ENCODE measurements at regions not wholly inside any gene's neighbourhood (a gene's known extent, or its start where the extent isn't known, plus 50 kb on each side); places are given as distances from the start of the nearest gene placed in this dataset.
"Not testable (repeated sequence)": the region's sequence is repeated elsewhere in the genome, so short reads cannot be mapped to it uniquely, and the experiment has no call there.

DNA sequence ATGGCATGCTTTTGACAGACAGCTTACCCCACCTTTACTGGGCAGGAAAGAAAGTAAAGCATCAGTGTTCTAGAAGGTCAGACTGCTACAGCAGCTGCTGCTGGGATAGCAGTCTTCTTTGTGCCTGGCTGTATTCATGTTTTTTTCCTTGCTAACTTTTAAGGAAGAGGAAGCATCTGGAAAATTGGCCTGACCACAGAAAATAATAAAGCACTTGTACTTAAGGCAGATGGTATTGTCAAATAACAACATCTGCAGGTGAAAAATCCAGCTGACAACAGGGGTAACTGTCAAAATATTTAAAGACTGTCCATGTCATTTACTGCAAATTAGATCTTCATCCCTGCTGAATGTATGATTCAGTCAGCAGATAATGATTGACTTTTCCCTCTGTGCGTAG lies 229.0 kb downstream of the OXSM start:
- no peaks in the 10 kb centered on the region for H3K4me1 ChIP-seq (ENCODE audit: control insufficient read depth in 2 of 2, insufficient read depth in 2 of 2, low read length in 1 of 2)

DNA sequence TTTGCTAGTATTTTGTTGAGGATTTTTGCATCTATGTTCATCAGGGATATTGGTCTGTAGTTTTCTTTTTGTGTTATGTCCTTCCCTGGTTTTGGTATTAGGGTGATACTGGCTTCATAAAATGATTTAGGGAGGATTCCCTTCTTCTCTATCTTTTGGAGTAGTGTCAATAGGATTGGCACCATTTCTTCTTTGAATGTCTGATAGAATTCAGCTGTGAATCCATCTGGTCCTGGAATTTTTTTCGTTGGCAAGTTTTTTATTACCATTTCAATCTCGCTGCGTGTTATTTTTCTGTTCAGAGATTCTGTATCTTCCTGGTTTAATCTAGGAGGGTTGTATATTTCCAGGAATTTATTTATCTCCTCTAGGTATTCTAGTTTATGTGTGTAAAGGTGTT lies 234.3 kb downstream of the OXSM start:
- H3K27me3 ChIP-seq (ENCODE audit: control insufficient read depth in 1 of 2, insufficient read depth in 2 of 2, low read length in 2 of 2); H3K4me1 ChIP-seq (ENCODE audit: control insufficient read depth in 2 of 2, insufficient read depth in 2 of 2, low read length in 1 of 2); H3K27ac ChIP-seq (ENCODE audit: low read depth in 2 of 2, low read length in 1 of 2); H3K4me3 ChIP-seq (ENCODE audit: low read depth in 1 of 2, low read length in 2 of 2); H3K9me3 ChIP-seq (ENCODE audit: control insufficient read depth in 2 of 2, insufficient read depth in 1 of 2, low read depth in 1 of 2, low read length in 1 of 2); H3K36me3 ChIP-seq (ENCODE audit: control insufficient read depth in 2 of 2, insufficient read depth in 2 of 2, low read length in 1 of 2): not testable (repeated sequence)
- WGBS, 2 donors: 84 to 92% methylated on average over 3 of the region's 3 CpGs

More for the DNA sequence above, 229.0 kb downstream of the OXSM start:
- no peak overlapping the region for H3K4me3 ChIP-seq (ENCODE audit: low read depth in 1 of 2, low read length in 2 of 2)
- no peaks in the 10 kb centered on the region for H3K27me3 ChIP-seq (ENCODE audit: control insufficient read depth in 1 of 2, insufficient read depth in 2 of 2, low read length in 2 of 2)
- H3K36me3 ChIP-seq (ENCODE audit: control insufficient read depth in 2 of 2, insufficient read depth in 2 of 2, low read length in 1 of 2): no peaks in the 10 kb centered on the region
- no peaks in the 10 kb centered on the region for H3K9me3 ChIP-seq (ENCODE audit: control insufficient read depth in 2 of 2, insufficient read depth in 1 of 2, low read depth in 1 of 2, low read length in 1 of 2)
- H3K27ac ChIP-seq (ENCODE audit: low read depth in 2 of 2, low read length in 1 of 2): no peak overlapping the region
- 86 to 90% methylated on average over 1 of the region's 1 CpG for WGBS, 2 donors

DNA sequence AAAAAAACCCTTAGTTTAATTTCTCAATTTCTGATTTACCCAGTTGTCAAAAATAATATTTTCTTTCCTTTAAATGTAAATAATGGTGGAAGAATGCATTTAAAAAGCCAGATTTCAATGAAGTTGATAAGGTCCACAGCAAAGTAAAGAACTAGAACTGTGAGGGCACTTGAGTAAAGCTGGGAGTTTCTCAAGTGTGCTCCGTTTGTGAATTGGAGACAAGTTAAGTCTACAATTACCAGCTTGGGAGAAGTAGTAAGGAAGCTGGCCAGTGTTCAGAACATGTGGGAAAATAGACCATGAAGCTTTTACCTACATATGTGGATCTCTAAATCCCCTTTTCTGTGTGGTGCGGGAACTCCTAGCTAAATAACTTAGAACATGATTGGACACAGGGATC lies 239.4 kb downstream of the OXSM start:
- no peaks in the 10 kb centered on the region for H3K4me1 ChIP-seq (ENCODE audit: control insufficient read depth in 2 of 2, insufficient read depth in 2 of 2, low read length in 1 of 2)
- no peaks in the 10 kb centered on the region for H3K36me3 ChIP-seq (ENCODE audit: control insufficient read depth in 2 of 2, insufficient read depth in 2 of 2, low read length in 1 of 2)
- H3K27me3 ChIP-seq (ENCODE audit: control insufficient read depth in 1 of 2, insufficient read depth in 2 of 2, low read length in 2 of 2): no peaks in the 10 kb centered on the region
- 74 to 84% methylated on average over 2 of the region's 2 CpGs for WGBS, 2 donors
- no peak overlapping the region for H3K4me3 ChIP-seq (ENCODE audit: low read depth in 1 of 2, low read length in 2 of 2)
- H3K9me3 ChIP-seq (ENCODE audit: control insufficient read depth in 2 of 2, insufficient read depth in 1 of 2, low read depth in 1 of 2, low read length in 1 of 2): peaks cover 0 to 4% of the 10 kb centered on the region in 2 donors
- no peak overlapping the region for H3K27ac ChIP-seq (ENCODE audit: low read depth in 2 of 2, low read length in 1 of 2)

DNA sequence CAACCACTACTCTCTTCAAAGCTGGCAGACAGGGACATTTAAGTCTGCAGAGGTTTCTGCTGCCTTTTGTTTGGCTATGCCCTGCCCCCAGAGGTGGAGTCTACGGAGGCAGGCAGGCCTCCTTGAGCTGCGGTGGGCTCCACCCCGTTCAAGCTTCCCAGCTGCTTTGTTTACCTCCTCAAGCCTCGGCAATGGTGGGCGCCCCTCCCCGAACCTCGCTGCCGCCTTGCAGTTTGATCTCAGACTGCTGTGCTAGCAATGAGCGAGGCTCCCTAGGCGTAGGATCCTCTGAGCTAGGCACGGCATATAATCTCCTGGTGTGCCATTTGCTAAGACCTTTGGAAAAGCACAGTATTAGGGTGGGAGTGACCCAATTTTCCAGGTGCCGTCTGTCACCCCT lies 252.2 kb downstream of the OXSM start:
- H3K9me3 ChIP-seq (ENCODE audit: control insufficient read depth in 2 of 2, insufficient read depth in 1 of 2, low read depth in 1 of 2, low read length in 1 of 2); H3K4me1 ChIP-seq (ENCODE audit: control insufficient read depth in 2 of 2, insufficient read depth in 2 of 2, low read length in 1 of 2); H3K36me3 ChIP-seq (ENCODE audit: control insufficient read depth in 2 of 2, insufficient read depth in 2 of 2, low read length in 1 of 2); H3K4me3 ChIP-seq (ENCODE audit: low read depth in 1 of 2, low read length in 2 of 2); H3K27ac ChIP-seq (ENCODE audit: low read depth in 2 of 2, low read length in 1 of 2); H3K27me3 ChIP-seq (ENCODE audit: control insufficient read depth in 1 of 2, insufficient read depth in 2 of 2, low read length in 2 of 2): not testable (repeated sequence)
- 86 to 93% methylated on average over 12 of the region's 12 CpGs for WGBS, 2 donors

DNA sequence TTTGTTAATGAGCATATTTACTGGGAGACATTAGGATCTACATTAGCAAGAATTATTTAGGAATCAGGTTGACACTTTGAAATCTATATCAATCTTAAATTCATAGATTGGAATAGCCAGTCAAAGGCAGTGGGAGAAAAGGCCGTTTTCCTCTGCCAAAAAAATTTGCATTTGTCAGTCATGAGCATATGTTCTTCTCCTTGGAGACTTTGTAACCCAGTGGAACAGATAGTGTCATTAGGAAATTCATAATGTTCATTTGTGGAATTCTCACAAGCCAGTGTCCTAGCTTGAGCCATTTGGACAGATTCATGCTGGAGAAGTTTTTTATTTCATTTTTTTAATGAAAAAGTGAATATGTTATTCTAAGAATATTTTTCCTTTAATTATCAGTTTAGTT lies 260.1 kb downstream of the OXSM start:
- H3K27ac ChIP-seq (ENCODE audit: low read depth in 2 of 2, low read length in 1 of 2): no peak overlapping the region
- H3K27me3 ChIP-seq (ENCODE audit: control insufficient read depth in 1 of 2, insufficient read depth in 2 of 2, low read length in 2 of 2): no peaks in the 10 kb centered on the region
- no peaks in the 10 kb centered on the region for H3K36me3 ChIP-seq (ENCODE audit: control insufficient read depth in 2 of 2, insufficient read depth in 2 of 2, low read length in 1 of 2)
- H3K4me3 ChIP-seq (ENCODE audit: low read depth in 1 of 2, low read length in 2 of 2): no peak overlapping the region
- WGBS, 2 donors: 29 to 41% methylated on average over 1 of the region's 1 CpG
- no peaks in the 10 kb centered on the region for H3K4me1 ChIP-seq (ENCODE audit: control insufficient read depth in 2 of 2, insufficient read depth in 2 of 2, low read length in 1 of 2)
- no peaks in the 10 kb centered on the region for H3K9me3 ChIP-seq (ENCODE audit: control insufficient read depth in 2 of 2, insufficient read depth in 1 of 2, low read depth in 1 of 2, low read length in 1 of 2)

DNA sequence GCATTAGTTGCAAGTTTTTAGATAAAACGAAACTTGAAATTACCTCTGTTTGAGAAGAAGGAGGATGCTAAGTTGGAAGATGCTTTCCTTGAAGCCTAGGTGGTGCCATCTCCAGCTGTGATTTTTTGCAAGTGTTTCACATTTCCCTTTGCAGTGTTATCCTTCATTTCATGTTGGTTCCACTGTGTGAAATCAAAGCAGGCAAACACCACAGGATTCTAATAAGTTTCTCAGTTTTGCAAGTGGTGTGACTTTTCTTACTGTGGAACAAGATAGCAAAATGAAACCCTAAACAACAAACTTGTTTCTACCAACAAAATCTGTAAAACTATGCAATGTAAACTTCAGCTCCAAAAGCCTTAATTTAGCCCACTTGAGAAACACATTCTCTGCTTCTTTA lies 260.9 kb downstream of the OXSM start:
- no peaks in the 10 kb centered on the region for H3K4me1 ChIP-seq (ENCODE audit: control insufficient read depth in 2 of 2, insufficient read depth in 2 of 2, low read length in 1 of 2)
- no peaks in the 10 kb centered on the region for H3K27me3 ChIP-seq (ENCODE audit: control insufficient read depth in 1 of 2, insufficient read depth in 2 of 2, low read length in 2 of 2)
- whole genome bisulfite sequencing, 2 donors: 55 to 68% methylated on average over 1 of the region's 1 CpG
- no peak overlapping the region for H3K4me3 ChIP-seq (ENCODE audit: low read depth in 1 of 2, low read length in 2 of 2)
- H3K27ac ChIP-seq (ENCODE audit: low read depth in 2 of 2, low read length in 1 of 2): no peak overlapping the region
- no peaks in the 10 kb centered on the region for H3K9me3 ChIP-seq (ENCODE audit: control insufficient read depth in 2 of 2, insufficient read depth in 1 of 2, low read depth in 1 of 2, low read length in 1 of 2)
- H3K36me3 ChIP-seq (ENCODE audit: control insufficient read depth in 2 of 2, insufficient read depth in 2 of 2, low read length in 1 of 2): no peaks in the 10 kb centered on the region

DNA sequence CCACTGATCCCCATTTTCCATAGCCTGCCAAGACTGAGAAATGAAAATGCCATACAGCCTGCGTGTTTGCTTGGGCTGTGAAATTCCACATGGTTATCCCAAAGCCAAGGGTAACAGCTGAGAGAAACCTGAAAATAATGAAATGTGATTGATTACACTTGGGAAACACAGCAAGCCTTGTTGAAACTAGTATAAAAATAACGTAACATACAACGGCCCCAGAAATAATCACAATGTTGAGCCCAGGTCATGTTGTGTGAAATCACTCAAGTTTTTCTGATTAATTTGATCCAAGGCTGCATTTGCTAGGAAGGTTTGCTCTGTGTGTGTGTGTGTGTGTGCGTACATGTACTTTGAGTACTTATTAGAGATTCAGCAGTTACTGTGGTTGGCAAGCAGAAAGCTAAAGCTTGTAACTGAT lies 269.0 kb downstream of the OXSM start:
- WGBS, 2 donors: 43 to 45% methylated on average over 4 of the region's 4 CpGs

DNA sequence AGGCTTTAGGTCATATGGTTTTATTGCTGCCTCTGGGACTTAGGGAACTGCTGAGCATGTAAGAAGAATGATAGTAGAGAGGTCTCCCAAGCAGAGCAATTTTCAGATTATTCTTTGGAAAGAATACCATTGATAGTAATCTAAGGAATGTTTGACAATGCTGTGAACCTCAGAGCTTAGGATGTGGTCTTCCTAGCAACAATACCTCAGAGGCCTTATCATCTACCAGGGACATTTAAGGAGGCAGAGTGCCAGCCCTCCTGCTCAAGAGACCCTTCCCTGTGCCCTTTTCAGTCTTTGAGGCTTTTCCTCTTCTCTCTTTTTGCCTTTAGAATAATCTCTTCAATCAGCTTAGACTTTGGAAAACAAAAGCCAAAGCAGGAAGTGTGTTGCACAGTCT lies 272.1 kb downstream of the OXSM start:
- H3K4me3 ChIP-seq (ENCODE audit: low read depth in 1 of 2, low read length in 2 of 2): no peak overlapping the region
- H3K9me3 ChIP-seq (ENCODE audit: control insufficient read depth in 2 of 2, insufficient read depth in 1 of 2, low read depth in 1 of 2, low read length in 1 of 2): no peaks in the 10 kb centered on the region
- H3K27me3 ChIP-seq (ENCODE audit: control insufficient read depth in 1 of 2, insufficient read depth in 2 of 2, low read length in 2 of 2): no peaks in the 10 kb centered on the region

More for the DNA sequence above, 269.0 kb downstream of the OXSM start:
- Histone ChIP-seq H3K27me3 (ENCODE audit: control insufficient read depth in 1 of 2, insufficient read depth in 2 of 2, low read length in 2 of 2) (no peaks in the 10 kb centered on the region), H3K36me3 (ENCODE audit: control insufficient read depth in 2 of 2, insufficient read depth in 2 of 2, low read length in 1 of 2) (no peaks in the 10 kb centered on the region), H3K4me1 (ENCODE audit: control insufficient read depth in 2 of 2, insufficient read depth in 2 of 2, low read length in 1 of 2) (no peaks in the 10 kb centered on the region), H3K27ac (ENCODE audit: low read depth in 2 of 2, low read length in 1 of 2) (no peak overlapping the region), H3K9me3 (ENCODE audit: control insufficient read depth in 2 of 2, insufficient read depth in 1 of 2, low read depth in 1 of 2, low read length in 1 of 2) (no peaks in the 10 kb centered on the region), H3K4me3 (ENCODE audit: low read depth in 1 of 2, low read length in 2 of 2) (no peak overlapping the region)

DNA sequence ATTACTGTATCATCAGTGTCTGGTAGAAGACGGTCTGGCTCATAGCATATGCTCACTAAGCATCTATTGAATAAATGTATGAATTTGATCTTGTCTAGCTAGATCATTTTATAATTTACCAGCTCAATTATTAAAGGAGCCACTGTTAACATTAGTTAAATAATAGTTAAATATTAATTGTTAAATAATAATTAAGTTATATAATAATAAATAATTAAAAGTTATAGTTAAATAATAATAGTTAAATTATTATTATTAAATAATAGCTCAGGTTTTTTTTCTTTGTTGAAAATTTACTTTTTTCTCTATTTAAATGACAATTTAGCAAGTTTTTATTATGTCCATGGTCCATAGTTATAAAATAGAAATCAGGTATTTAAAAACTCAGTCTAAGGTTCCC lies 274.4 kb downstream of the OXSM start:
- Histone ChIP-seq H3K36me3 (ENCODE audit: control insufficient read depth in 2 of 2, insufficient read depth in 2 of 2, low read length in 1 of 2) (no peaks in the 10 kb centered on the region), H3K4me1 (ENCODE audit: control insufficient read depth in 2 of 2, insufficient read depth in 2 of 2, low read length in 1 of 2) (no peaks in the 10 kb centered on the region), H3K9me3 (ENCODE audit: control insufficient read depth in 2 of 2, insufficient read depth in 1 of 2, low read depth in 1 of 2, low read length in 1 of 2) (no peaks in the 10 kb centered on the region), H3K4me3 (ENCODE audit: low read depth in 1 of 2, low read length in 2 of 2) (no peak overlapping the region), H3K27ac (ENCODE audit: low read depth in 2 of 2, low read length in 1 of 2) (no peak overlapping the region), H3K27me3 (ENCODE audit: control insufficient read depth in 1 of 2, insufficient read depth in 2 of 2, low read length in 2 of 2) (no peaks in the 10 kb centered on the region)
- 85 to 87% methylated on average over 1 of the region's 1 CpG for WGBS, 2 donors

More for the DNA sequence above, 272.1 kb downstream of the OXSM start:
- no peak overlapping the region for H3K27ac ChIP-seq (ENCODE audit: low read depth in 2 of 2, low read length in 1 of 2)
- no peaks in the 10 kb centered on the region for H3K4me1 ChIP-seq (ENCODE audit: control insufficient read depth in 2 of 2, insufficient read depth in 2 of 2, low read length in 1 of 2)
- H3K36me3 ChIP-seq (ENCODE audit: control insufficient read depth in 2 of 2, insufficient read depth in 2 of 2, low read length in 1 of 2): no peaks in the 10 kb centered on the region

DNA sequence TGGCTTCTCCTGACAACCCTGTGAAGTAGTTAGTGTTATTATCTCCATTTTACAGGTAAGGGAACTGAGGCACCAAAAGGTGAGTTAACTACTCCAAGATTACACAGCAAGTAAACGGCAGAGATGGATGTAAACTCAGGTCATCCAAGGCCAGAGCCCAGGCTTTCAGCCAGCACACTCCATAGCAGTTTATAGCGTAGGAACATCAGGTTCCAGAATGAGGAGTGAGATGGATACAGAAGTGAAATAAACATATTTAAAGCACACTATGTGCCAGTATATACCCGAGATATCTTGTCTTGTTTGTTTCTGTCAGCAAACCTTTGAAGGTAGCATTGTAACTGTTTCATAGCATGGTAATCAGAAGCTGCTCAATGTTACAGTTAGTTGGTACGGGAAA lies 279.0 kb downstream of the OXSM start:
- Histone ChIP-seq H3K27ac (ENCODE audit: low read depth in 2 of 2, low read length in 1 of 2) (no peak overlapping the region), H3K4me3 (ENCODE audit: low read depth in 1 of 2, low read length in 2 of 2) (no peak overlapping the region), H3K9me3 (ENCODE audit: control insufficient read depth in 2 of 2, insufficient read depth in 1 of 2, low read depth in 1 of 2, low read length in 1 of 2) (no peaks in the 10 kb centered on the region), H3K4me1 (ENCODE audit: control insufficient read depth in 2 of 2, insufficient read depth in 2 of 2, low read length in 1 of 2) (no peaks in the 10 kb centered on the region), H3K36me3 (ENCODE audit: control insufficient read depth in 2 of 2, insufficient read depth in 2 of 2, low read length in 1 of 2) (no peaks in the 10 kb centered on the region), H3K27me3 (ENCODE audit: control insufficient read depth in 1 of 2, insufficient read depth in 2 of 2, low read length in 2 of 2) (no peaks in the 10 kb centered on the region)
- 73 to 75% methylated on average over 4 of the region's 4 CpGs for WGBS, 2 donors
